ENCODE measurements at regions not wholly inside any gene's neighbourhood (a gene's known extent, or its start where the extent isn't known, plus 50 kb on each side); places are given as distances from the start of the nearest gene placed in this dataset.

- Histone ChIP-seq H3K79me2 (ENCODE audit: insufficient read depth) (no peaks in the 10 kb centered on the region), H4K20me1 (ENCODE audit: insufficient read depth) (no peaks in the 10 kb centered on the region), H3F3A (ENCODE audit: insufficient read depth) (no peaks in the 10 kb centered on the region), H2AFZ (no peak overlapping the region), H3K4me1 (ENCODE audit: insufficient read depth) (no peaks in the 10 kb centered on the region), H3K27me3 (replicated peaks; ENCODE audit: insufficient read depth) (no peaks in the 10 kb centered on the region), H3K9ac (no peak overlapping the region), H3K4me3 (no peak overlapping the region), H3K4me2 (ENCODE audit: unreplicated experiment) (no peak overlapping the region), H3K36me3 (ENCODE audit: low read depth) (no peaks in the 10 kb centered on the region), H3K9me2 (ENCODE audit: insufficient read depth) (no peaks in the 10 kb centered on the region), H3K27ac (no peak overlapping the region), H3K9me3 (ENCODE audit: low read depth) (no peaks in the 10 kb centered on the region)
- in situ Hi-C loops (cut with MboI), result no loop called here
- TF ChIP-seq EZH2phosphoT487 (IDR thresholded peaks at IDR 0.05; ENCODE audit: insufficient read depth, low read depth) (no peak), EZH2 (IDR thresholded peaks at IDR 0.05; ENCODE audit: insufficient read depth, poor library complexity, severe bottlenecking) (no peak)
- 13 to 15% methylated on average over 3 of the region's 3 CpGs for WGBS, 2 experiments (ENCODE audit: low coverage in 1 of 2, low lambda C conversion rate in 2 of 2, missing lambda C conversion rate in 2 of 2)
- no peak for DNase-seq
Measured at GRCh38 chr9:106019039-106019680, 324.8 kb downstream of the TMEM38B start.

GRCh38 chr9:106019702-106020101 is 325.4 kb downstream of the TMEM38B start:
- Histone ChIP-seq H3K9ac (no peak overlapping the region), H4K20me1 (ENCODE audit: insufficient read depth) (no peaks in the 10 kb centered on the region)
- WGBS, 2 experiments (ENCODE audit: low coverage in 1 of 2, low lambda C conversion rate in 2 of 2, missing lambda C conversion rate in 2 of 2), result 21 to 24% methylated on average over 5 of the region's 5 CpGs

GRCh38 chr9:106020186-106020585 is 325.8 kb downstream of the TMEM38B start:
- no peaks in the 10 kb centered on the region for H3K79me2 ChIP-seq (ENCODE audit: insufficient read depth)
- H3K4me3 ChIP-seq, result no peak overlapping the region
- TF ChIP-seq EZH2 (IDR thresholded peaks at IDR 0.05; ENCODE audit: insufficient read depth, poor library complexity, severe bottlenecking) (no peak), EZH2phosphoT487 (IDR thresholded peaks at IDR 0.05; ENCODE audit: insufficient read depth, low read depth) (no peak)
- no peak overlapping the region for H2AFZ ChIP-seq
- H3K9ac ChIP-seq, result no peak overlapping the region
- H3K4me1 ChIP-seq (ENCODE audit: insufficient read depth), result no peaks in the 10 kb centered on the region
- no peaks in the 10 kb centered on the region for H4K20me1 ChIP-seq (ENCODE audit: insufficient read depth)
- H3K27ac ChIP-seq, result no peak overlapping the region
- H3K36me3 ChIP-seq (ENCODE audit: low read depth), result no peaks in the 10 kb centered on the region
- no peaks in the 10 kb centered on the region for H3F3A ChIP-seq (ENCODE audit: insufficient read depth)
- no peaks in the 10 kb centered on the region for H3K27me3 ChIP-seq (replicated peaks; ENCODE audit: insufficient read depth)
- in situ Hi-C loops (cut with MboI), result no loop called here
- H3K9me3 ChIP-seq (ENCODE audit: low read depth), result no peaks in the 10 kb centered on the region
- H3K9me2 ChIP-seq (ENCODE audit: insufficient read depth), result no peaks in the 10 kb centered on the region
- no peak for DNase-seq
- H3K4me2 ChIP-seq (ENCODE audit: unreplicated experiment), result no peak overlapping the region
- 34 to 53% methylated on average over 2 of the region's 2 CpGs for WGBS, 2 experiments (ENCODE audit: low coverage in 1 of 2, low lambda C conversion rate in 2 of 2, missing lambda C conversion rate in 2 of 2)

More at GRCh38 chr9:106019702-106020101, 325.4 kb downstream of the TMEM38B start:
- no peak overlapping the region for H3K4me3 ChIP-seq
- no peaks in the 10 kb centered on the region for H3K4me1 ChIP-seq (ENCODE audit: insufficient read depth)
- H3K4me2 ChIP-seq (ENCODE audit: unreplicated experiment), result no peak overlapping the region
- DNase-seq, result no peak
- H3K9me2 ChIP-seq (ENCODE audit: insufficient read depth), result no peaks in the 10 kb centered on the region
- no peaks in the 10 kb centered on the region for H3K79me2 ChIP-seq (ENCODE audit: insufficient read depth)
- no peak overlapping the region for H3K27ac ChIP-seq
- H3K36me3 ChIP-seq (ENCODE audit: low read depth), result no peaks in the 10 kb centered on the region
- in situ Hi-C loops (cut with MboI), result no loop called here
- H3F3A ChIP-seq (ENCODE audit: insufficient read depth), result no peaks in the 10 kb centered on the region
- H3K9me3 ChIP-seq (ENCODE audit: low read depth), result no peaks in the 10 kb centered on the region
- H2AFZ ChIP-seq, result no peak overlapping the region
- TF ChIP-seq EZH2 (IDR thresholded peaks at IDR 0.05; ENCODE audit: insufficient read depth, poor library complexity, severe bottlenecking) (no peak), EZH2phosphoT487 (IDR thresholded peaks at IDR 0.05; ENCODE audit: insufficient read depth, low read depth) (no peak)
- no peaks in the 10 kb centered on the region for H3K27me3 ChIP-seq (replicated peaks; ENCODE audit: insufficient read depth)

DNA sequence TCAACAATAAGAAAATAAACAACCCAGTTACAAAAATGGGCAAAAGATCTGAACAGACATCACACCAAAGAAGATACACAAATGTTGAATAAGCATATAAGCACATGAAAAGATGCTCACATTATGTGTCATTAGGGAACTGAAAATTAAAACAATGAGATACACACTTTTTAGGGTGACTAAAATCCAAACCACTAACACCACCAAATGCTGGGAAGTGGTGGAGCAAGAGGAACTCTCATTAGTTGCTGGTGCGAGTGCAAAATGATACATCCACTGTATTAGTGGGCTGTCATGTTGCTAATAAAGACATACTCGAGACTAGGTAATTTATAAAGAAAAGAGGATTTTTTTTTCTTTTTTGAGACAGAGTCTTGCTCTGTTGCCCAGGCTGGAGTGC is 329.1 kb downstream of the TMEM38B start:
- no peak overlapping the region for H3K27ac ChIP-seq
- H3K9me3 ChIP-seq (ENCODE audit: low read depth), result no peaks in the 10 kb centered on the region
- no peaks in the 10 kb centered on the region for H3K79me2 ChIP-seq (ENCODE audit: insufficient read depth)
- no peak for TF ChIP-seq EZH2 (IDR thresholded peaks at IDR 0.05; ENCODE audit: insufficient read depth, poor library complexity, severe bottlenecking)
- no peak for TF ChIP-seq EZH2phosphoT487 (IDR thresholded peaks at IDR 0.05; ENCODE audit: insufficient read depth, low read depth)
- no peak overlapping the region for H3K4me3 ChIP-seq
- no peaks in the 10 kb centered on the region for H4K20me1 ChIP-seq (ENCODE audit: insufficient read depth)
- 32 to 35% methylated on average over 2 of the region's 2 CpGs for WGBS, 2 experiments (ENCODE audit: low coverage in 1 of 2, low lambda C conversion rate in 2 of 2, missing lambda C conversion rate in 2 of 2)
- H2AFZ ChIP-seq, result no peak overlapping the region
- no peaks in the 10 kb centered on the region for H3K27me3 ChIP-seq (replicated peaks; ENCODE audit: insufficient read depth)
- in situ Hi-C loops (cut with MboI), result no loop called here
- H3K36me3 ChIP-seq (ENCODE audit: low read depth), result no peaks in the 10 kb centered on the region
- no peaks in the 10 kb centered on the region for H3K4me1 ChIP-seq (ENCODE audit: insufficient read depth)
- no peaks in the 10 kb centered on the region for H3F3A ChIP-seq (ENCODE audit: insufficient read depth)
- no peaks in the 10 kb centered on the region for H3K9me2 ChIP-seq (ENCODE audit: insufficient read depth)
- no peak for DNase-seq
- no peak overlapping the region for H3K4me2 ChIP-seq (ENCODE audit: unreplicated experiment)
- H3K9ac ChIP-seq, result no peak overlapping the region
